ENCODE measurements at regions not wholly inside any gene's neighbourhood (a gene's known extent, or its start where the extent isn't known, plus 50 kb on each side); places are given as distances from the start of the nearest gene placed in this dataset.

- TF ChIP-seq, protein P1, sequence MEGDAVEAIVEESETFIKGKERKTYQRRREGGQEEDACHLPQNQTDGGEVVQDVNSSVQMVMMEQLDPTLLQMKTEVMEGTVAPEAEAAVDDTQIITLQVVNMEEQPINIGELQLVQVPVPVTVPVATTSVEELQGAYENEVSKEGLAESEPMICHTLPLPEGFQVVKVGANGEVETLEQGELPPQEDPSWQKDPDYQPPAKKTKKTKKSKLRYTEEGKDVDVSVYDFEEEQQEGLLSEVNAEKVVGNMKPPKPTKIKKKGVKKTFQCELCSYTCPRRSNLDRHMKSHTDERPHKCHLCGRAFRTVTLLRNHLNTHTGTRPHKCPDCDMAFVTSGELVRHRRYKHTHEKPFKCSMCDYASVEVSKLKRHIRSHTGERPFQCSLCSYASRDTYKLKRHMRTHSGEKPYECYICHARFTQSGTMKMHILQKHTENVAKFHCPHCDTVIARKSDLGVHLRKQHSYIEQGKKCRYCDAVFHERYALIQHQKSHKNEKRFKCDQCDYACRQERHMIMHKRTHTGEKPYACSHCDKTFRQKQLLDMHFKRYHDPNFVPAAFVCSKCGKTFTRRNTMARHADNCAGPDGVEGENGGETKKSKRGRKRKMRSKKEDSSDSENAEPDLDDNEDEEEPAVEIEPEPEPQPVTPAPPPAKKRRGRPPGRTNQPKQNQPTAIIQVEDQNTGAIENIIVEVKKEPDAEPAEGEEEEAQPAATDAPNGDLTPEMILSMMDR (IDR thresholded peaks at IDR 0.05) = no peak
- no peak for TF ChIP-seq POLR2A (IDR thresholded peaks at IDR 0.05)
These were observed 54.4 kb upstream of the RNF182 start for GRCh38 chr6:13870214-13870830.
